ENCODE measurements at regions not wholly inside any gene's neighbourhood (a gene's known extent, or its start where the extent isn't known, plus 50 kb on each side); places are given as distances from the start of the nearest gene placed in this dataset.

DNA sequence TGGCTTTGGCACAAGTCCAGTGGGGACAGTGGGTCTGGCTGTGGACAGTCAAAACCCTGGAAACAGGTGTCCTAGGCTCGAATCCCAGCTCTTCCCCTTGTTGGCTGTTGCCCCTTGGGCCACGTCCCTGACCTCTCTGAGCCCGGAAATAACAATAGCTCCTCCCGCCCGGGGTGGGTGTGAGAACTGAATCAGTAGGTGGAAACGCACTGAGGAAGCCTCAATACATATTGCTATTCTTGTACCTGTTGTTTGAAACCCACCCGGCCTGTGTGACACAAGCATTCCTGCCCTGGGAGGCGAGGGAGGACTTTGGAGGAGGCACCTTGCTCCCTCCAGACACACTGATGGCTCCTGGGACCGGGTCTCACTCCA, 134.1 kb downstream of the OLFM1 start:
- DNase-seq: no peak

DNA sequence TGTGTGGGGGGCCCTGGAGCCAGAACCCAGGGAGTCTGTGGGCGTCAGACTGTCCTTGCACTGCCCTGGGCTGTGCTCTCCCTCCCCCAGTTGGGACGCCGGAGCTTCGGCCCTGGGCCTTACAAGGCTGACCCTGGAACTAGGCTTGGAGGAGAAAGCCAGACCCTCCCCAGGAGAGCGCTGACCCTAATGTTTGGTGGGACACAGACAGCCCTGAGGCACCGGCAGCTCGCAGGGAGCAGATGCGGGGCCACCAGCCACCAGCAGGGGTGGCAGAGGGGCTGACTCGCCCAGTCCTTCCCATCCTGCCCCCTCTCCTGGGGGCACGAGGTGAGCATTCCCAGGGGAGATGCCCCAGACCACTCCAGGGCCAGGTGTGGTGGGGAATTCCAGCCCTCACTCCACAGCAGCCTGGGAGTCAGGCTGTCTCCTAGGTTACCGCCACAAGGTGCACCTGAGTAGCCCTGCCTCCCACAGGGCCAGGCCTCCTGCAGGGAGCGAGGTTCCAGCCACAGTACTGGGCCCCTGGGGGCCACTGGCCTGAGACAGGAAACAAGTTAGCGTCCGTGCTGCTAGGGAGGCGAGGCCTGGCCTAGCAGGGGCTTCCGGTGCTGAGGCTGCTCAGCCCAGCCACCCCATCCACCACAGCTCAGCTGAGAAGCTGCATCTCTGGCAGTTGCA, 134.6 kb downstream of the OLFM1 start:
- DNase-seq: no peak

DNA sequence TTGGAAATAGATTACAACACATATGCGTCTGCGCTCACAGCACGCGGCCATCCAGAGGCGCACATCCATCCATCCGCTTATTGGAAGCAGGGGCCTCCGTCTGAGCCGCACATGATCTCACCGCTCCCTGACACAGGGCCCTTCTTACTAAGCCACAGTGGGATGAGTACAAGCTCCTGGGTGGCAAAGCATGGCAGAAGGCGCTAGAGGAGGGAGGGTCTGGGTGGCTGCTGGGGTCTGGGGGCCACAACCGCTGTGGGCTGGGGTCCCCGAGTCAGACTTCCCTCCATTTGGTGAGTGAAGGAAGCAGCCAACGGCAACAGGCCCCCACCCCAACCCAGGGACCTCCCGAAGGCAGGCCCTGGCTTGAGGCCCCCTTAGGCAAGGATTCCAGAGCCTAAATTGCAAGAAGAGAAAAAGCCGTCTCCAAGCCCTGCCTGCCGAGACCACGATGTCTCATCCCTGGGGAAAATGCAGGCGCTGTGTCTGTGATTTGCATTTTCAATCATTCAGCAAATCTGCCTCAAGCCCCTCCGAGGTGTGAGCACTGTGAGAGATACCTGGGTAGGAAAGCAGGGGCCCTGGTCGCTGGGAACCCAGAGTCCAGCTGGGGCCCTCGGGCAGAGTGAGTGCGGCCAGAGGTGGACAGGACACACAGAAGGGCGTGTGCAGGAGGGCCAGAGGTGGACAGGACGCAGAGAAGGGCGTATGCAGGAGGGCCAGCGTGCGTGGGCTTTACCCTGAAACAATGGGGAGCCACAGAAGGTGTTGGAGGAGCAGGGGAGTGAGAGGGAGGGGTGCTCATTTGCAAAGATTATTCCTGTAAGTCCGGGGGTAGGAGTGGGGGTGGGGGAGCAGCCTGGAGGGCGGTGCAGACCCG, 135.7 kb downstream of the OLFM1 start:
- no peak for DNase-seq

DNA sequence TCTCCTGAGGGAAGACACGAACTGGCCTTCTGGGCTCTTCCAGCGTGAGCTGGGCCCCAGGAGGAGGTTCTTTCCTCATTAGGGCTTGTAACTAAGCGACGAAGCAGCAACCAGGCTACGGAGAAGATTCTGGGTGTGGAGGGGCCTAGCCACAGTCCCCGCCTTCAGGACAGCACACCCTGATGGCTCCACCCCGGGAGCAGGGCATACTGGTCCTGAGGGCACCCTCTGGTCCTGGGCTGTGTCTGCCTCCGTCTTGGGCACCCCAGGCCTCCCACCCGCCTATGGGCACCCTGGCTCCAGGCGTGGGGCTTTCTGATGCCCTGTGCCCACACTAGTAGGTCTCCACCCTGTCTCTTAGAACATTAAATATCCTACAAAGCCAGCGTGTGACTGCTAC, 136.4 kb downstream of the OLFM1 start:
- DNase-seq: no peak

DNA sequence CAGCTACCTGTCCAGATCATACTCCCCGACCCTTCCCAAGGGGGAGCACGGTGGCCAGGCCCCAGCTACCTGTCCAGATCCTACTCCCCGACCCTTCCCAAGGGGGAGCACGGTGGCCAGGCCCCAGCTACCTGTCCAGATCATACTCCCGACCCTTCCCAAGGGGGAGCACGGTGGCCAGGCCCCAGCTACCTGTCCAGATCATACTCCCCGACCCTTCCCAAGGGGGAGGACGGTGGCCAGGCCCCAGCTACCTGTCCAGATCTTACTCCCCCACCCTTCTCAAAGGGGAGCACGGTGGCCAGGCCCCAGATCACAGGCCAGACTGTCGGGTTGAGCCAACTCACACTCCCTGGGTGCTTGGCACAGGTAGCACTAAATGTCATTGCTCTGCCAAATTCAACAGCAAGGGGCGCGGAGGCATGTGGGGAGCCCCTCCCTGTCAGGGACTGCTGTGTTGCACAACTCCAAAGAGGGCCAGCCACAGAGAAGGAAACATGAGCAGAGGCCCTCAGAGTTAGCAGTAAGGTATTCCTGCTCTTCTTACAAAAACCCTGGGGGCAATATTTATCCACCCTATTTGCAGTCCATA, 136.9 kb downstream of the OLFM1 start:
- DNase-seq: no peak

DNA sequence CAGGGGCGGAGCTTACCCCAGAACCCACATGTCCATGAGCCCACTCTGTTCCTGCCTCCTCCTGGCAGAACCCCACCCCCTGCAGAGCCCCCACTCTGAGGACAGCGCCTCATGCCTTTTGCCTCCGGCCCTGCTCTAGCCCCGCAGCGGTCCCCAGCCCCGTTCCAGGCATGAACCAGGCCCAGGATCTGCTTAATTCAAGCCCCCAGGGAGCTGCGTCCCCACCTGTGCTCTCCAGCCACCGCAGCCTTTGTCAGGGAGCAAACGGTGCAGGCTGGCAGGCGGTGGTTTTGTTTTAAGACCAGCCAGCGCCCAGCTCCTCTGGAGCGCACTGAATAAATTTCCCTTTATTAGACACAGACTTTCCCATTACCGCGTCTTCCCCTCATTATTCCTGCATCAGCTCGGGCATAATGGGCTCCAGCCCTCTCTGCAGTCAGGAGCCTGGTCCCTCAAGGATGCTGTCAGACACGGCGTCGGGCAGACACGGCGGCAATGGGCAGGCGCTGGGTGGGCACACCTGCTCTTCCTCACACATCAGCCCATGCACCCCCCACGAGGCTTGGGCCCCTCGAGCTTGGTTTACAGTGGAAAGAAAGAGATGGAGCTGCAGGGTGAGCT, 137.6 kb downstream of the OLFM1 start:
- no peak for DNase-seq

DNA sequence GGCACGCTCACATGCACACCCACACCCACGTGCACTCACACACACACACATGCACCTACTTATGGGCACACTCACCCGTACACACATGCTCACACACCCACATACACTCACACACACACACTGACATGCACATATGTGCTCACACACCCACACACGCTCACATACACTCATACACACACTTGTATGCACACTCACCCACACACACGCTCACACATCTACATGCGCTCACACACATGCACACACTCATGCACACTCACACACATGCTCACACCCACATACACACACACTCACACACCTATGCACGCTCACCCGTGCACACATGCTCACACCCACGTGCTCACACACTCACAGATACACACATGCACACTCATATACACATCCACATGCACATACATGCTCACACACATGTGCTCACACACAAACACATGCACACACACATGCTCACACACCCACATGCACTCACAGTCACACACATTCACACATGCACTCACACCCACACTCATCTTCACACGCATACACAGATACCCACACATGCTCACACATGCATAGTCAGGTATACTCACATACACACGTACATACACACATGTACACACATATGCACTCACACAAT, 138.3 kb downstream of the OLFM1 start:
- DNase-seq: no peak

DNA sequence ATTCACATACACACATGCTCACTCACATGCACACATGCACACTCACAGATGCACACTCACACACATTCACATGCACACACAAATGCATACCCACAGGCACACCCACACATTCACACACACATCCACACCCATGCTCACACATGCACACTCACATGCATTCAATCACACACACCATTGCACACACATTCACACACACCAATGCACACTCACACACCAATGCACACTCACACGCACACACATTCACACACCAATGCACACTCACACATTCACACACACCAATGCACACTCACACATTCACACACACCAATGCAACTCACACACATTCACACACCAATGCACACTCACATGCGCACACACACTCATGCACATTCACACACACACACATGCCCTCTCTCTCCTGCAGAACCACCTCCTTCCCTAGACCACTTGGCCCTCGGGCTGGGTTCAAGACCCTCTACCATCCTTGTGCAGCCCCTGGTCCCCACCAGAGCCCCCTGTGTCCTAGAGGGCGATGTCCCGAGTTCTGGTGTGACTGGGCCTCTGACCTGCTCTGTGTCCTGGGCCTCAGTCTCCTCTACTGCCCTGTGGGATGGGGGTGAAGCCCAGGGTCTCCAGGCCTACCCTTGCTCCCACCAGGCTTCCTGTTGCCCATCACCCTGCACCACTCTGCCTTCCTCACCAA, 139.0 kb downstream of the OLFM1 start:
- DNase-seq: no peak

DNA sequence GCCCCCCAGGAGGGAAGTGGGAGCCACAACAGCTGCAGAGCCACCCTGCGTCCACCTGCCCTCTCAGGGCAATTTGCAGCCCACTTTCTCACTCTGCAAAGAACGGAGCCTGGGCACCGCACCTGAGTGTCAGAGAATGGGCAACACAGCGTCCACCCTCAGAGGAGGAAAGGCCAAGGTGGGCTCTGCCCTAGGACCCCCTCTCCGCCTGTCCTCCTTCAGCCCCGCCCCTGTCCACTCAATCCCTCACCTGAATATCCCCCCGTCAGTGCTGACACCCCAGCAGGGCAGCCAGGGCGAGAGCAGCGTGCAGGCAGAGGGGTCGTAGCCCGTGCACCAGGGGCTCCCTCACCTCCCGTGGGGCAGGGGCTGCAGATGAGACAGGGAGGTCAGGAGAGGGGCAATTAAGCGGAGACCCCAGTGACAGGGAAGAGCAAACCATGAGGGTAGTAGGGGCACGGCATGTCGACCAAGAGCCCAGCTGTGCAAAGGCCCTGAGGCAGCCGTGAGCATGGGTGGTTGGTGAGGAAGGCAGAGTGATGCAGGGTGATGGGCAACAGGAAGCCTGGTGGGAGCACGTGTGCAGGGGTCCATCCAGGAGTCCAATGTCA, 140.3 kb downstream of the OLFM1 start:
- no peak for DNase-seq

DNA sequence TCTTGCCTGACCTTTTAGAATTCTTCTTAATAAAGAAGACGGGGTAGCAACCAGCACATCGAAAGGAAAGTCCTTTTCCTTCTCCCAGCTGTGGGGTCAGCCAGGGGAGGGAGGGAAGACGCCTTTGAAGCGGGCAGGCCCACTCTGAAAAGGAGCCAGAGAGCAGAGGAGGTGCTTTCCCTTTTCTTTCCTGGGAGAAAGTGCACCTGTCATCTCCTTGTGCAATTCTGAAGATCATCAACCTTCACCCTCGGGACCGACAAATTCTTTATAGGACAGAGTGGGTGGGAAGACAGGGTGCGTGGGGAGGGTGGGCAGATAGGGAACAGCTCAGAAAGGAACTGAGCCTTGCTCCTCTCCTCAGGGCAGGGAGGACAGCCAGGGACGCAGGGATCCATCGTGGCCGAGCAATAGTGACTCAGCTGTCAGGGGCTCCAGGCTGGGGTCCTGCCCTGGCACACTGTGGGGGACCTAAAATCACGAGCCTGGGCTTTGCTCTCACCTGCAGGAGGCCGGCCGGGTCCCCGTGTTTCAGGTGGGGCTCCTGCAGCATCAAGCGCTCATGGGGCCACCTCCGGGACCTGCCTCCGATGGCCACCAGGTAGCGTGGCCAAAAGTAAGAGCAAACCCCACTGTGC, 141.0 kb downstream of the OLFM1 start:
- no peak for DNase-seq

DNA sequence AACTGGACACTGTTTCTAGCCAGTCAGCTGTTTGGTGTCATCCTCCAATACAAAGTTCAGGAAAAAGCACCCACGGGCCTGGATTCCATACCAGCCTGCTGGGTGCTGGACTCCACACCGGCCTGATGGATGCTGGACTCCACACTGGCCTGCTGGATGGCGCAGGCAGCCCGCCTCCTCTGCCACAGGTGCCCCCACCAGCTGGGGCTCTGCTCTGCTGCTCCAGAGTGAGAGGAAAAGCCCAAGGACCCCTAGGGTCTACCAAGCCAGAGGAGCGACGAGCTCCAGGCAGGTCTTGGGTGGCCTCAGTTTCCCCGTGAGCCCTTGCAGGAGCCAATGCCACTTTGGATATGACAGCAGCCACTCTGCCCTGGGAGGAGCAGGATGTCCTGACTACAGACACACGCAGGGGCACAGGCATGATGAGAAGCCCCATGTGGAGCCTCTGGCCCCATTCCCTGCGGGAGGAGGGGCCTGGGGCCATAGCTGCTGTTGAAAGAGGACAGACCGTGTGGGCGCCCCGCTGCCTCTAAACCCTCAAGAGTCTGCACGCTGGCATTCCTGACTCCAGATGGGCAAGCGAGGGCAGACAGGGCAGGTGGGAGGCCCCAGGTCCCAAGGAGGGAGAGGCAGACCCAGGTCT, 141.6 kb downstream of the OLFM1 start:
- no peak for DNase-seq

DNA sequence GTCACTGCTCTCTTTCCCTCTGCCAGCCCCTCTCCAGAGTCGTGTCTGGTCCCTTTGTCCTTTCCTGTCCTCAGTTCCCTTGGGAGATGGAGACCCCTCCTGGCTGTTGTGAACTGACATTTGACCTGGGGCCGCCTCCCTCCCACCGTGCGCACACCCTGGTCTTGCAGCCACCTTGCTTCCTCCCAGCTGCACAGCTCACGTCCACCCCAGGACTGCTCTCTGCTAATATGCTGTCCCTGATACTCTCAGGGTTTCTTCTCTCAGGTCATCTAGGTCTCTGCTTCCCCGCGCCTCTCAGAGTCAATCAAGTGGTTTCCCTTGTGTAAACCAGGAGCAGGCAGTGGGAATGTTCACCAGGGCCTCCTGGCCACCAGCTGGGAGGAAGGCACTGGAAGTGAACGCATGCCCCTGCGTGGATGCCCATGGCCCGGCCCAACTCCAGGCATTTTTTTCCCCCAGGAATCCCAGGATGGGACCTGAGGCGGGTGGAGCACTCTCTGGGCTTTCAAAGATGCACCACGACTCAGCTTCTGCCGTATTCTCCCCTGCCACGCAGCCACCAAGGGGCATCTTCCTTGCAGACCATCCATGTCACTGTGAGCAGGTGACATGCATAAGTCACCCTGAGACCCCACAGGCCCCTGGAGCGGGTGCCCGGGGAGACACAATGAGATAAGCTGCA, 142.4 kb downstream of the OLFM1 start:
- no peak for DNase-seq

DNA sequence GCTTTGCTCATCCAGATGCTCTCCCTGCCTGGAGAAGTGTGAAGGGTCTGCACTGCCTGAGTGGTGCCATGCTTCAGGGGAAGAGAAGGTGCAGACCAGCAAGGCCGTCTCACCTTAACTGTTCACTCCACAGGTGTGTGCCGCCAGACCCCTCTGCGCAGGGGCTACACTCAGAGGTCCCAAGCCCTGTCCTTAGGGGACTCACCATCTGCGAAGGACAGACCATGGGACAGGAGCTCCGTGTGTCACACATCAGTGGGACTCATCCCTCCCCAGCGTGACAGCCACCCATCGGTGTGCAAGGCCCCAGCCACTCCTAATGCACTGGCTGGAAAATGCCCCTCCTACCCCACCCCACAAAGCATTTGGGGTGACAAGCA, 142.9 kb downstream of the OLFM1 start:
- DNase-seq: no peak

DNA sequence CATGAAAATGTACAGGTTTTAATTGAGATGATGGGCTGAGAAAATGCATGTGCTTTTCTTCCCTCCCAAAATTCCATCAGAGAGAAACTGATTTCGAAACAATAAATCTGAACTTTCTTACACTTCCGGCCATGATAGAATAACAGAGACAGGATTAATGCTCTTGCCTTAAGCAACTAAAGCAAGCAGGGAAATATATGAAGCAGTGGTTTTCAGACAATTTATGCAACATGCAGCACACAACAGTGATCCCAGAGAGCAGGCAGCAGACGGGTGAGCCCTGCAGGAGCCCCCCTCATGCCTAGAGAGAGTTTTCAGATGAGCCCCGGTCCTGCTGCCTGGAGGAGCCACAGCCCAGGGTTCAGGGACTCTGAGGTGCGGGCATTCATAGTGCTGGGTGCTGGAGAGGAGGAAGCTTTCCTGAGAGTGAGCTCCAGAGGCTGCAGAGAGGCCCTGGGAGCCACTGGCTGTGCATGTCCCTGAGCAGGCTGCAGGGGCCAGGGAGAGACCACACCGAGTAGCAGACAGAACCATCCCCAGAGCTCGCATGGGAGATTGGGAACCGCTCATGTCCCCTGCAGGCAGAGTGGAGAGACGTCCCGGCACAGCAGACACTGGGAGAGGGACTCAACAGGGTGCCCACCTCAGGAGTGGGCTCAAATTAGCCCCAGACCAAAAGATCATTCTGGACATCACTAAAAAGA, 143.5 kb downstream of the OLFM1 start:
- DNase-seq: no peak

DNA sequence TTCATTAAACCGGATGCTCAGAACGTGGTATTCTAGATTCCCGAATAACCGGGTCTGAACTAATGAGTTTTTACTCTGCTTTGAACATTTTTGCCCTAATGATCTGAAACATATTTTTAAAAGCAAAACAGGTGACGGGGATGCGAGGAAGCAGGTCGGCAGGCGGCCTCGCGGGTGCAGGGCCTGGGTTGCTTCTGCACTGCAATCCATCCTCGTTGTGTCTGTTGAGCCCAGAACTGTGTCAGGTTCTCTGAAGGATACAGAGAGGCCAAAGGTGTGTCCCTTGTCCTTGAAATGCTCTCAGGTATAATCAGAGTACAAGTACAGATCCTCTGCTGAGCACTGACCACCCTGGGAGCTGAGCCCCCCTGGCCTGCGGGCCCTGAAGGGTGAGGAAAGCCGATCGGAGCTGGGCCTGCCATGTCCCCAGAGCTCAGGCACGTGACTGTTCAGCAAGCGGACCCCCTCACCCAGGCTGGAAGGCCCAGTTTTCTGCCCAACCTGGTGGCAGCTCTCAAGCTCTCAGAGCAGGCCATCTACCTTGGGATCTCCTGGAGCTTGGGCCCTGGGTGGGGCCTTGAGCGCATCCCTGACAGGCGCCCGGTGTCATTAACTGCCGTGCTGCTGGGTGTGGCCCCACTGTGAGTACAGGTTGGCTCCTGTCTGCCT, 151.8 kb downstream of the OLFM1 start:
- no peak for DNase-seq

DNA sequence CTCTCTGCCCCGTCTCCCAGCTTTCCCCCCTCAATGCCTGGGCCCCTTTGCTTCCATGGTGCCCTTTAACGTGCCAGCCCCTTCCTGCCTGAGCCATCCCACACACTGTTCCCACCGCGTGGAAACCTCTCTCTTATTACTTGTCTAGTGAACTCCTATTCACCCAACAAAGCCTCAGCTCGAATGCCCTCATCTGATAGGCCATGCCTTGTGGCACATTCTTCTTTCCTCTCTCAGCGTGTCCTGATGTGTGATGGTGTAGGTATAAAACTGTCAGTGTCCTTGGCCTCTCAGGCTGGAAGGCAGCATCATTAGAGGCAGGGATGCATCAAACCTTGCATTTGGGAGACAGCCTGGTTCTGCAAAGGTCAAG, 152.3 kb downstream of the OLFM1 start:
- no peak for DNase-seq

DNA sequence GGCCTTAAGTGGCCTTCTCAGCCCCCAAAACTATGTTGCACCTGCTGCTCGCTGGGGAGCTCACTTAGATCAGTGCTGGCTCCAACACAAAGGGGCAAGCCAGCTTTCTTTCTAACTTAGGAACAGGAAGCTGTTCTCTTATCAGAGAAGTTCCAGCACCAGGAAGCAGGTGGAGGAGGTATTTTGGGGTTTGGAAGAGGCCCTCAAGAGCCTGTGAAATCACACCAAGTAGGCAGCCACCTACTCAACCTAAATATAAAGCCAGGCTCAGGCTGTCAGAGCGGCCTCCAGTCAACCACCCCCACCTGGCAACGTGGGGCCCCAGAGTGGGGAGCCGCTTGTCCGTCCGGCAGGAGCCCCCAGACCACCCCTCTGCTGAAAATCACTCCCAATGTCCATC, 152.8 kb downstream of the OLFM1 start:
- no peak for DNase-seq

DNA sequence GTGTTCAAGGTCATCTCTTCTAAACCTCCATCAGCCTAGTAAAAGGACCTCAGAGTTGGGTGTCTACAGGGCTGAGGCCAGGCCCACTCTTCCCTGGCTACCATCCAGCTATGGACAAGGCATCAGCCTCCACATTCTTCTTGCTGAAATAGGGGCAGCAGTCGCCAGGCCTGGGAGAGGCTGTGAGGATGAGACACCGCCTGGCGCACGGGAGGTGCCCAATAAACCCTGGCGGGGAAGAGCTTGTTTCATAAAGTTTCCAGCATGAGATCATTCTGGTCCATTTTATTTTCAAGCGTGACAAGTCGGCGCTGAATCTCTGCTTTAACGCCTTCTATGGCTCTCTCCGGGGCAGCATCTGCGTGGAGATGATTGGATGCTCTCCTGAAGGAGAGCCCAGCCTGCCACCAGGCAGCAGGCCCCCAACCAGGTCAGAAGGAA, 153.4 kb downstream of the OLFM1 start:
- no peak for DNase-seq

DNA sequence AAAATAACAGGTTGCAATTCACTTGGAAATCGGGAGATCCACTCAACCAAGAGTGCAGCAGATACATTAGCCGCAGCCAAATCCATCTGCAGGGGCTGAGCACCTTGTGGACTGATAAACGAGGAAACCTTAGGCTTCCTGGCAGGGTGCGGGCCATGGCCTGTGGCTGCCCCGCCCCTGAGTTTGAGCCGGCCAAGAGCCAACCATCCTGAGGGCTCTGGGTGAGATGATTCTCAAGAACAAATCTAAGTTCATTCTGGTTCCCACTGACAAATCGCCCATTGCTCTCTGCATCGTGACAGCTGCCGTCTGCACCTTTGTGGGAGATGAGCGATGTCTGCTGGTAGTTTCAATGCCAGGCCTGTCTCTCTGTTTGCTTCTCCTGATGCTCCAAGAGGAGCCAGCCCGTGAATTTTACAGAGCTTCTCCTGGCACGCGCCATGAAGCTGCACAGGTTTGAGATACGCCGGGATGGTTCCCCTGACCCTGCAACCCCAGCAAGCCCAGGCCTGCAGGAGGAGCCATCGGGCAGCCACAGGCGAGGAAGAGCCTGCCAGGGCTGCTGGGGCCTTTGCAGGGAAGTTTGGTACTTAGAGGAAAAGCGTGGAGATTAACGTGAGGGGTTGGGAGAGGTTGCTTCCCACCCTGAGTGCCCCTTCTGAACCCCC, 154.0 kb downstream of the OLFM1 start:
- DNase-seq: no peak
